ENCODE measurements at regions not wholly inside any gene's neighbourhood (a gene's known extent, or its start where the extent isn't known, plus 50 kb on each side); places are given as distances from the start of the nearest gene placed in this dataset.
A peak's percentile ranks its signal among the peaks of the same experiment; 100 is the strongest.
"Not testable (repeated sequence)": the region's sequence is repeated elsewhere in the genome, so short reads cannot be mapped to it uniquely, and the experiment has no call there.

DNA sequence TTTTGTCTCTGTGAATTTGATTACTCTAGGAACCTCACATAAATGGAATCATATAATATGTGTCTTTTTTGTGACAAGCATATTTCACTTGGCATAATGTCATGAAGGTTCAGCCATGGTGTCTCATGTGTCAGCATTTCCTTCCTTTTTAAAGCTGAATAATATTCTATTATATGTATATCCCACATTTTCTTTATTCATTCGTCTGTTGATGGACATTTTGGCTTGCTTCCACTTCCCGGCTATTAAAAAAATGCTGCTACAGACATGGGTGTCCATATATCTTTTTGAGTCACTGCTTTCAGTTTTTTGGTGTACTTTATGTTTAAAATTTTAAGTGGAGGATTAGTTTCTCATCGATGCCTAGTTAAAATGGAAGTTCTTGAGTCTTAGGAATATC lies 59.8 kb upstream of the C5orf63 start:
- DNase-seq: no peak

DNA sequence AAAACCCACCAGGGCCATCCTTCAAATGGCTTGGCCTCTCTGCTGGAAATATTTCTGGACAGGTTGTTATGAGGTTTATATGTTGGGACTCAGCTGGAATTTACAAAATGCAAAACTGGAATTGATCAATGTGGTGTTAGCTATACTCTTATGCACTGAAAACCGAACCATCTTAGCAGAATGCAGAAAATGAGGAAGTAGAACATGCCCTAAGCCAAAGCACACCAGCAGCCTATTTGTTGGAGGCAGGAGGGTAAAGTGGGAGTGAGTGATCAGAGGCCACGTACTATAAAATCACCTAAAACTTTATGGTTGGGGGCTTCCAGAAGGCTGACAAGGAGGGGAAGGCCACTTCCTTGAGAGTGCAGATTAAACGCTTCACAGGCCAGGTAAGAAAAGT lies 63.6 kb upstream of the C5orf63 start:
- DNase-seq: no peak

GRCh38 chr5:127143722-127144121 lies 70.4 kb upstream of the C5orf63 start:
- no peak for DNase-seq

GRCh38 chr5:127153031-127153430 lies 79.7 kb upstream of the C5orf63 start:
- DNase-seq: no peak

DNA sequence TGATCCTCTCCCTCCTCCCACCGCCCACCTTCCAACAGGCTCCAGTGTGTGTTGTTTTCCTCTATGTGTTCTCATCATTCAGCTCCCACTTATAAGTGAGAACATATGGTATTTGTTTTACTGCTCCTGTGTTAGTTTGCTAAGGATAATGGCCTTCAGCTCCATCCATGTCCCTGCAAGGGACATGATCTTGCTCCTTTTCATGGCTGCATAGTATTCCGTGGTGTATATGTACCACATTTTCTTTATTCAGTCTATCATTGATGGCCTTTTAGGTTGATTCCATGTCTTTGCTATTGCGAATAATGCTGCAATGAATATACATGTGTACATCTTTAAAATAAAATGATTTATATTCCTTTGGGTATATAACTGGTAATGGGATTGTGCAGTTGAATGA lies 80.2 kb upstream of the C5orf63 start:
- DNase-seq: no peak

GRCh38 chr5:127163750-127164149 lies 90.4 kb upstream of the C5orf63 start:
- no peak for DNase-seq

DNA sequence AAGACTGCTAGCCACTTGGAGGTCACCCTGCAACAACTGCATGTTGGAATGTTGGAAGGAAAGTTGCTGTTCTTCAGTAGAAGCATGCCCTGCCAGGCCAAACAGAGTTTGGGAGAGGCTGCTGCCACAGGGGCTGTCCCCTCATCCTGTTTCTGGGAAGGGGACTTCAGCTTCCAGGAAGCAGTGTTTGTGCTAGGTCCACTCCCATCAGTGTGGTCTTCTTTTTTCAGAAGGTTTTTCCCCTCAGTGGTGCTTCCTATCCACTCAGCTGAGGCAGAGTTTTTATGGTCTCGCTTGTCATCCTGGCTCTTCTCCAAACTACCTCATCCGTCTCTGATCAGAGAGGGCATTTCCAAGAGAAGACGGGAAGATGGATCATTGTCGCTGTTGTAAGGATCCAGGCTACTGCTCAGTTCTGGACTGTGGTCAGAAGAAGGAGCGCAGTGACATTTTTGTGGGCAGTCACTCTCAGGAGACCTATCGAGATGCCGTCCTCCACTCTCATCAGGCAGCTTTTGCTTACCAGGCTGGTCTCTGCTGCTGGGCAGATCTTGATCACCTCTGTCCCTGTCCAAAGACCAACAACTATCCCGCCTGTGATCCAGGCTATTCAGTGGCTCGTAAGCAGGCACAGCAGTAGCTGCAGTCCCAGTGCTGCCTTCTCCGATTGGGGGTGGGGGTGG lies 97.8 kb upstream of the C5orf63 start:
- no peak for DNase-seq

DNA sequence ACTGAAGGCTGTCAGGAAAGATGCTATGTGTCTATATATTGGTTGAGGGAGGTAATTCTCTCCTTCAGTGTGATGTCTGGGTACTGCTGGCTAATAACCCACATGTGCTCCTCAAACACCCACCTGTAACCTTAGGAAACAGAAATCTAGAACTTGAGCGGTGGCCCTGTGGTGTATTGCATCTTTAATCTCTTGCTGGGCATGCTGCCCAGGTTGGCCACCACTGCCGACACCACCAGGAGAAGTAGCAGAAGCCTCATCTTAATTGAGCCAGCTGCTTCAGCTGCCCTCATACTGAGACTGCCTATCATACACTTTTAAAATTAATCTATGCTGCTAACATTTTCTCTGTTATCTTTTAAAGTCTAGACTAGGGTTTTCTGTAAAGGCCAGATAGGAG lies 103.5 kb upstream of the C5orf63 start:
- no peak for DNase-seq

DNA sequence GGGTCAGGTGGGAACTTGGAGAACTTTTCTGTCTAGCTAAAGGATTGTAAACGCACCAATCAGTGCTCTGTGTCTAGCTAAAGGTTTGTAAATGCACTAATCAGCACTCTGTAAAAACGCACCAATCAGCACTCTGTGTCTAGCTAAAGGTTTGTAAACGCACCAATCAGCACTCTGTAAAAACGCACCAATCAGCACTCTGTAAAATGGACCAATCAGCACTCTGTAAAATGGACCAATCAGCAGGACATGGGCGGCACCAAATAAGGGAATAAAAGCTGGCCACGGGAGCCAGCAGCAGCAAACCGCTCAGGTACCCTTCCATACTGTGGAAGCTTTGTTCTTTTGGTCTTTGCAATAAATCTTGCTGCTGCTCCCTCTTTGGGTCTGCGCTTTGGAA lies 108.0 kb upstream of the MEGF10 start:
- not testable (repeated sequence) for DNase-seq

- no peak for DNase-seq
Measured at GRCh38 chr5:127183332-127183731, 107.3 kb upstream of the MEGF10 start.

- DNase-seq: peak; percentile 23
Measured at GRCh38 chr5:127184851-127185250, 105.7 kb upstream of the MEGF10 start.

GRCh38 chr5:127186657-127187056 lies 103.9 kb upstream of the MEGF10 start:
- peak; percentile 13 for DNase-seq

DNA sequence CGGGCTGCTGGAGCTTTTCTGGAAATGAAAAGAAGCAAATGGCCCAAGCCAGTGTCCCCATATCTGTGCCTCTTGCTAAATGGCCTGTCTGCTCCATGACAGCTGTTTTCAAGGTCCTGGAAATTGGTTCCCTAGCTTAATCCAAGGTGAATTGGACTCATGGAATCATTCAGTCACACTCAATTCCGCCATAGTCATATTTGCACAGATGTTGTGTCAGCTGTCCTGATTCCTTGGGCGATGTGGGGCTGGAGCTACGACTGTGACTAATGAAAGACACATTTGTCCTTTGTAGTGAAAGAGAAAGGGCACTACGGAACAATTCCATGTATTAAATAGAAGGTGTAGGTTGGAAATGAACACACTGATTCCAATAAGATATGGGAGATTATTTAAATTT lies 102.9 kb upstream of the MEGF10 start:
- DNase-seq: no peak

DNA sequence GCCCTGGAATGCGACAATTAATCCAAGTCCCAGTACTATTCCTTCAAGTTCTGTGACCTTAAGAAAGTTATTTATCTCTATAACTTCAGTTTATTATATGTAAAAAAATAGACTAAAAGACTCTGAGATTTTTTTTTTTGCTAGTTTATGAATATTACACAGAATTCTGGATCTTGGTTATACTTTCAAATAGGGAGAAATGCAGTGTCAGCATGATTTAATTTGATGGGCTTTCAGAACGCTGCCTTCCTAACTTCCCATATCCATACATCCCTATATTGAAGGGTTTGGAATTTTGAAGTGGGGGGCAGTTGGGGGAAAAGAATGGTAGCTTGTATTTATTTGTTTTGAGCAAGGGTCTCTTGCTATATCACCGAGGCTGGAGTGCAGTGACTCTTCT lies 98.4 kb upstream of the MEGF10 start:
- DNase-seq: no peak

DNA sequence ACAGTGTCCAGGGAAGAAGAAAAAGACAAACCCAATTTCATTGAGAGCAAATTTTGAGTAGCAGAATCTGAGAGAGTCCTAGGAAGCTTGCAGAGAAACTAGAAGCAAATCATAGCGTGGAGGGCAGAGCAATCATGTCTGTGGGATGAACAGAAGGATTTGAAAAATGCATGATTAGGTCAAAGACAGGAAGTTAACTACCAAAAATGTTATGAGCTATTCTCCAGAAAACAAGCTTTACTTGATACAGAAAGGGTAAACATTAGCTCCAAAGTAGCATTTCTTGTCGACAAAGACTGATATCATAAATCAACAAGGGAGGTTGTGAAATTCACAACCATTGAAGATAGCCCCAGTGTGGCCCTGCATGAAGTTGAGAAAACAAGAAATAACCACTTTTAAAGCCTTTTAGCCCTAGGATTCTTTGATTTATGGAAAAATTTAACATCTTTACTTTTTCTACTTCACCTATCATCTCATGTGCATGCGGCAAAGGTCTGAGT lies 97.7 kb upstream of the MEGF10 start:
- DNase-seq: no peak

GRCh38 chr5:127196042-127196441 lies 94.6 kb upstream of the MEGF10 start:
- no peak for DNase-seq

GRCh38 chr5:127197402-127198167 lies 93.0 kb upstream of the MEGF10 start:
- not testable (repeated sequence) for DNase-seq

GRCh38 chr5:127202738-127203137 lies 87.9 kb upstream of the MEGF10 start:
- DNase-seq: not testable (repeated sequence)

DNA sequence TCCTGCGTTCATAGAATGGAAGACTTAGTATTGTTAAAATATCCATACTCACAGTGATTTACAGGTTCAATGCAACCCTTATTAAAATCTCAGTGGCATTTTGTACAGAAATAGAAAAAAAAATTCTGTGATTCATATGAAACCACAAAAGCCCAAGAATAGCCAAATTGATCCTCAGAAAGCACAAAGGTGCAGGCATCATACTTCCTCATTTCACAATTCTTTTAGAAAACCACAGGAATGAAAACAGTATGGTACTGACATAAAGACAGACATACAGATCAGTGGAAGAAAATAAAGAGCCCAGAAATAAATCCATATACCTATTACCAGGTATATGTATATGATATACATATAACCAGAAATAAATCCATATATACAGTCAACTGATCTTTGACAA lies 86.8 kb upstream of the MEGF10 start:
- DNase-seq: peak; percentile 84

- DNase-seq: no peak
Measured at GRCh38 chr5:127205147-127205546, 85.4 kb upstream of the MEGF10 start.

DNA sequence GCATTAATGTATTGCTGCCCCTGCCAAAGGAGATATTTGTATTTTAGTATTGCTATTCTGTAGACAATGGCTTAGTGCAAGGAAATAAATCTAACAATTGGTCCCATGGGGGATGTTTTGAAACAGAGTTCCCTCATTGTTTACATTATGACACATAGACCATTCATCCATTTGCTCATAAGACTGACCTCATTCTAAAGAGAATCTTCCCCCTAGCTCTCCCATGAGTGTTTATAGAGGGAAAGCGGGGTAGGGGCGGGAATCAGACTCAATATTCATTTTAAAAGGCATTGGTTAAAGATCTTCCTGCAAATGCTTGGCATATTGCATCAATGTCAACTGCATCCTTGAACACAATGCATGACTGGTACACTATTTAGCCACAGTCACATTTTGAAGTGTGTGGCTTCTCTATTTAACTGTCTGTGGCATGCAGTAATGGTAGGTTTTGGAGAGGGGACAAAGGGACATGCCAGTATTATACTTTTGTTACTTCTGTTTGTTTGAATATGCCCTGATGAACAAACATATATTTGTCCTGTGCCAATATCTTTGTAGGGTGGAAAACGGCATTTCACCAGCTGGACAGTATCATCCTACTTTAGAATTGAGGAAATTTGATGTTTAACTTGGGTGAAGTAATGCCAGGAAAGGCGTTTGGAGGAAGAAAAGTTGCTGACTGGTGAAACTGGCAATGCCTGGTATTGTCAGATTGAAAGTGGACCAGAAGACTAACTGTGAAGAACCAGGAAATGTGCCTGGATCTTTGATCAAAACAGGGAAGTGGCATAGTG lies 84.1 kb upstream of the MEGF10 start:
- DNase-seq: peak; percentile 92

DNA sequence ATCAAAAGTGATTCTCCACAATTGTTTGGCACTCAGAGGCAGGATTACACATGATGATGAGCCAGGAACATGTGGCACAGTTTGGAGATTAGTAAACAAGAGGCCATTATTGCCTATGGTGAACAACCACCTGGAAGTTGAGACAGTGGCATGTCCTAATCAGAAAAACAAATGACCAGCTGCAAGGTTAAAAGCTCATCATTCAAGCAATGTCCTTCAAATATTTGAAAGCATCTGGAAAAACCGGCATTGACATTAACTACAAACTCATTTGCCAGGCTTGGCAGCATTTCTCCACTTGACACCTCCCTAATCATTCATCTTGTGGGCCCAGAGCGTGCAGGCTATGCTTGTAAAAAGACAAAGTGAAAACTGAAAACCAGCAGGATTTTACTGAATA lies 80.6 kb upstream of the MEGF10 start:
- DNase-seq: no peak

GRCh38 chr5:127213231-127213630 lies 77.4 kb upstream of the MEGF10 start:
- no peak for DNase-seq

DNA sequence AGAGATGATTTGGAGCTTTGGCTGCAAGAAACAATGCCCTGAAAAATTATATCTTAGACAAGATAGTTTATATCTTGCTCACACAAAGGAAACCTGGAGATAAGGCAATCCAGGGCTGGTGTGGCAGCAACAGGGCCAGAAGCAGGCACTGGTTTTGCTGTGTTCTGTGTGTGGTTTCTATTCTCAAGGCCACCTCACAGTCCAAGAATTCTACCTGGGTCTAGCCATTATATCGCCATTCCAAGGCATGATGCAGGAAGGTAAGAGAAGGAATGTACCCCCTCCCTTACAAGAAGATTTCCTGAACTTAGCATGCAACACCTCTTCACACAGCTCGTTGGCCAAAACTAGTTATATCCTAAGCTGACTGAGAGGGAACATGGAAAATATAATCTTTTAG lies 74.5 kb upstream of the MEGF10 start:
- DNase-seq: no peak

All from fibroblast of upper back skin (primary cell).